H9 (cell line): ENCODE measurements at regions not wholly inside any gene's neighbourhood (a gene's known extent, or its start where the extent isn't known, plus 50 kb on each side); places are given as distances from the start of the nearest gene placed in this dataset.

Experiments used
- DNase-seq: peaks from one replicate; pipeline ENCODE4 v3.0.0-alpha.2; 2017
- H2AFZ ChIP-seq: one replicate; pipeline ENCODE4 v1.6.1; 2013; ENCODE audit warnings: mild to moderate bottlenecking, low read length, control low read depth, moderate library complexity
- H2AK5ac ChIP-seq: 2 replicates; pipeline ENCODE4 v1.6.1; 2013; ENCODE audit warnings: low read length, control low read depth, mixed read lengths; ENCODE audit not compliant: insufficient read length
- H2BK120ac ChIP-seq: one replicate; pipeline ENCODE4 v1.6.1; 2013; ENCODE audit warnings: low read depth, mild to moderate bottlenecking, low read length, control low read depth, inconsistent platforms; ENCODE audit not compliant: poor library complexity, severe bottlenecking
- H2BK12ac ChIP-seq: 2 replicates; pipeline ENCODE4 v1.6.1; 2013; ENCODE audit warnings: low read length, control low read depth, mixed read lengths, low read depth; ENCODE audit not compliant: insufficient read length
- H2BK15ac ChIP-seq: 2 replicates; pipeline ENCODE4 v1.6.1; 2013; ENCODE audit warnings: low read depth, low read length, control low read depth
- H2BK20ac ChIP-seq: one replicate; pipeline ENCODE4 v1.6.1; 2013; ENCODE audit warnings: low read depth, mild to moderate bottlenecking, low read length, control low read depth, inconsistent platforms; ENCODE audit not compliant: poor library complexity, severe bottlenecking
- H2BK5ac ChIP-seq: 2 replicates; pipeline ENCODE4 v1.6.1; 2013; ENCODE audit warnings: low read length, control low read depth, mixed read lengths; ENCODE audit not compliant: insufficient read length
- H3K14ac ChIP-seq: 2 replicates; pipeline ENCODE4 v1.6.1; 2013; ENCODE audit warnings: low read length, control low read depth; ENCODE audit not compliant: insufficient read depth
- H3K18ac ChIP-seq: 2 replicates; pipeline ENCODE4 v1.6.1; 2013; ENCODE audit warnings: low read depth, mild to moderate bottlenecking, mixed read lengths, low read length, control low read depth; ENCODE audit not compliant: insufficient read length
- H3K23ac ChIP-seq: 2 replicates; pipeline ENCODE4 v1.6.1; 2013; ENCODE audit warnings: low read length, control low read depth, mixed read lengths, low read depth; ENCODE audit not compliant: insufficient read length
- H3K23me2 ChIP-seq: 2 replicates; pipeline ENCODE4 v1.6.1; 2013; ENCODE audit warnings: low read depth, mild to moderate bottlenecking, mixed read lengths, low read length, control low read depth; ENCODE audit not compliant: insufficient read length, poor library complexity, severe bottlenecking
- H3K27ac ChIP-seq: 2 replicates; pipeline ENCODE4 v1.5.1; 2013; ENCODE audit warnings: low read length, control low read depth, mixed read lengths, low read depth; ENCODE audit not compliant: insufficient read length
- H3K27me3 ChIP-seq: 2 replicates; pipeline ENCODE4 v1.6.1; 2013; ENCODE audit warnings: low read length, control low read depth, inconsistent platforms; ENCODE audit not compliant: insufficient read depth
- H3K4ac ChIP-seq: 2 replicates; pipeline ENCODE4 v1.6.1; 2013; ENCODE audit warnings: low read depth, mild to moderate bottlenecking, control low read depth, inconsistent platforms, low read length, moderate library complexity
- H3K4me1 ChIP-seq: 2 replicates; pipeline ENCODE4 v1.6.1; 2013; ENCODE audit warnings: low read length, control low read depth, inconsistent platforms; ENCODE audit not compliant: insufficient read depth
- H3K4me2 ChIP-seq: 2 replicates; pipeline ENCODE4 v1.6.1; 2013; ENCODE audit warnings: low read length, control low read depth, mixed read lengths; ENCODE audit not compliant: insufficient read length, insufficient read depth
- H3K56ac ChIP-seq: 2 replicates; pipeline ENCODE4 v1.6.1; 2013; ENCODE audit warnings: low read depth, mild to moderate bottlenecking, mixed read lengths, low read length, control low read depth; ENCODE audit not compliant: insufficient read length
- H3K79me1 ChIP-seq: 2 replicates; pipeline ENCODE4 v1.6.1; 2013; ENCODE audit warnings: low read depth, mild to moderate bottlenecking, moderate library complexity, low read length, control low read depth, inconsistent platforms; ENCODE audit not compliant: insufficient read depth, poor library complexity, severe bottlenecking
- H3K79me2 ChIP-seq: 2 replicates; pipeline ENCODE4 v1.6.1; 2013; ENCODE audit warnings: low read length, control low read depth, inconsistent platforms; ENCODE audit not compliant: insufficient read depth
- H3K9ac ChIP-seq: 2 replicates; pipeline ENCODE4 v1.6.1; 2013; ENCODE audit warnings: low read length, control low read depth, mixed read lengths; ENCODE audit not compliant: insufficient read length; ENCODE audit errors: extremely low read depth
- H3K9me3 ChIP-seq: one replicate; pipeline ENCODE4 v1.6.1; 2013; ENCODE audit warnings: low read depth, low read length, inconsistent platforms; ENCODE audit not compliant: control insufficient read depth
- H3T11ph ChIP-seq: one replicate; pipeline ENCODE4 v1.6.1; 2013; ENCODE audit warnings: mild to moderate bottlenecking, low read length, control low read depth, inconsistent platforms
- H4K20me1 ChIP-seq: one replicate; pipeline ENCODE4 v1.6.1; 2013; ENCODE audit not compliant: control insufficient read depth, insufficient read length, insufficient read depth
- H4K5ac ChIP-seq: 2 replicates; pipeline ENCODE4 v1.6.1; 2013; ENCODE audit warnings: low read depth, mild to moderate bottlenecking, mixed read lengths, low read length, control low read depth; ENCODE audit not compliant: insufficient read length
- H4K8ac ChIP-seq: replicated peaks from 2 replicates; pipeline ENCODE4 v1.6.1; 2013; ENCODE audit warnings: low read length, control low read depth, mixed read lengths, low read depth; ENCODE audit not compliant: insufficient read length
- H4K91ac ChIP-seq: 2 replicates; pipeline ENCODE4 v1.6.1; 2013; ENCODE audit warnings: low read depth, mild to moderate bottlenecking, moderate library complexity, mixed read lengths, low read length, control low read depth; ENCODE audit not compliant: insufficient read length
- H3K27ac Mint-ChIP-seq, 3 experiments: 2 replicates in 2 of 3; 3 replicates in 1 of 3; pipeline ENCODE4 v1.8.0; 2020 to 2021; ENCODE audit warnings: mixed read lengths in 3 of 3, mild to moderate bottlenecking in 1 of 3, moderate library complexity in 1 of 3
- H3K27me3 Mint-ChIP-seq: 2 replicates; pipeline ENCODE4 v1.8.0; 2021; ENCODE audit warnings: low read depth, mild to moderate bottlenecking, moderate library complexity, mixed read lengths
- H3K36me3 Mint-ChIP-seq, 3 experiments: 2 replicates in 2 of 3; 3 replicates in 1 of 3; pipeline ENCODE4 v1.8.0; 2020 to 2021; ENCODE audit warnings: low read depth in 3 of 3, mixed read lengths in 3 of 3; ENCODE audit not compliant: insufficient read depth in 1 of 3
- H3K4me1 Mint-ChIP-seq, 2 experiments: 2 replicates each; pipeline ENCODE4 v1.8.0; 2020; ENCODE audit warnings: mixed read lengths in 2 of 2
- H3K4me3 Mint-ChIP-seq, 2 experiments: 2 replicates in 1 of 2; 3 replicates in 1 of 2; pipeline ENCODE4 v1.8.0; 2020 to 2021; ENCODE audit warnings: mild to moderate bottlenecking in 2 of 2, mixed read lengths in 2 of 2, moderate library complexity in 1 of 2
- H3K9me3 Mint-ChIP-seq, 2 experiments: 2 replicates in 1 of 2; 3 replicates in 1 of 2; pipeline ENCODE4 v1.8.0; 2020; ENCODE audit warnings: mild to moderate bottlenecking in 2 of 2, mixed read lengths in 2 of 2, moderate library complexity in 1 of 2
- WGBS: extraction: QIAGEN DNeasy Blood & Tissue Kit; methylation state at CpG from one replicate; pipeline ENCODE4 v1.1.7; 2013; ENCODE audit warnings: missing lambda C conversion rate, low lambda C conversion rate, mixed read lengths; ENCODE audit not compliant: insufficient read length; ENCODE audit errors: extremely low coverage; 5-methylcytosine and 5-hydroxymethylcytosine counted together
- TF ChIP-seq, protein P1 (sequence below): fragments of 200-600 bp; sonication (generic); conservative IDR thresholded peaks from 3 replicates; pipeline ENCODE4 v1.8.0; 2021; ENCODE audit warnings: antibody characterized with exemption, mild to moderate bottlenecking

DNA sequence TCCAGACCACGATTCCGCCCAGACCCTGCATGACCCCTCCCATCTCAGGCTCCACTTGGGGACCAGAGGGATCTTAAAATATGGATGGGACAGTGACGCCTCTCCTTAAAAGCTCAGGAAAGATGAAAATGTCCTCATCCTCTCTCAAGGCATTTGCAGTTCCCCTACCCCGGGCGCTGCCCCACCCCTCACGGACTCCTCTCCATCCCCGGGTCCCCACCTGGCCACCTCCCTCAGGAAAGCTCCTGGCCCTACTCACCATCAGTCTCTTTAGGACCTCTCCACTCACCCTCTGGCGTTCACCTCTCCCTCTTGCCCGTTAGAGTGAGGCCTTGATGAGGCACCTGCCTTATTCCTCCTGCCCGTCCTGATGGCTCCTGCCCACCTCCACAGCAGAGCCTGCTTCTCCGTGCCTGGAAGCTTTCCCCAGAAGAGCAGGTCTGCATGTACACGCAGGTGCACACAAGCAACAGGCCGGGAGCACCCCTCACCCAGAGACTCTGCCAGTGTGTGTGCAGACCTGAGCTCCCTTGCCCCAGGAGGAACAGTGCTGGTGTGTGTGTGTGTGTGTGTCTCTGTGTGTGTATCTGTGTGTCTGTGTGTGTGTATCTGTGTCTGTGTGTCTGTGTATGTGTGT, 105.6 kb upstream of the NXT1 start:
- WGBS = no CpG with 5 or more reads among the region's 13 CpGs
- no peak overlapping the region for H2AFZ ChIP-seq
- H3K27me3 Mint-ChIP-seq = peaks cover 6% of the 10 kb centered on the region

More for the DNA sequence above, 105.6 kb upstream of the NXT1 start:
- Histone ChIP-seq H3T11ph (no peak overlapping the region), H3K4me2 (no peak overlapping the region), H3K27me3 (no peaks in the 10 kb centered on the region), H3K79me2 (no peaks in the 10 kb centered on the region), H3K23me2 (no peaks in the 10 kb centered on the region), H3K27ac (no peak overlapping the region), H4K8ac (no peak overlapping the region), H2BK15ac (no peak overlapping the region), H3K56ac (no peak overlapping the region), H2BK5ac (no peak overlapping the region), H3K23ac (no peak overlapping the region), H3K9ac (no peak overlapping the region), H3K14ac (no peak overlapping the region), H3K79me1 (no peaks in the 10 kb centered on the region), H4K5ac (no peak overlapping the region), H3K9me3 (no peaks in the 10 kb centered on the region), H4K91ac (no peak overlapping the region), H2BK120ac (no peak overlapping the region), H4K20me1 (no peaks in the 10 kb centered on the region), H3K4ac (no peak overlapping the region), H2AK5ac (no peak overlapping the region), H3K18ac (no peak overlapping the region), H3K4me1 (no peaks in the 10 kb centered on the region), H2BK20ac (no peak overlapping the region), H2BK12ac (no peak overlapping the region)
- Mint-ChIP-seq H3K9me3 (no peaks in the 10 kb centered on the region; a peak in 1 of 5 replicates), H3K27ac (no peak overlapping the region), H3K4me3 (no peak overlapping the region), H3K36me3 (no peaks in the 10 kb centered on the region), H3K4me1 (peaks cover 0 to 4% of the 10 kb centered on the region in 2 experiments; a peak in 1 of 4 replicates)
- TF ChIP-seq, protein P1, sequence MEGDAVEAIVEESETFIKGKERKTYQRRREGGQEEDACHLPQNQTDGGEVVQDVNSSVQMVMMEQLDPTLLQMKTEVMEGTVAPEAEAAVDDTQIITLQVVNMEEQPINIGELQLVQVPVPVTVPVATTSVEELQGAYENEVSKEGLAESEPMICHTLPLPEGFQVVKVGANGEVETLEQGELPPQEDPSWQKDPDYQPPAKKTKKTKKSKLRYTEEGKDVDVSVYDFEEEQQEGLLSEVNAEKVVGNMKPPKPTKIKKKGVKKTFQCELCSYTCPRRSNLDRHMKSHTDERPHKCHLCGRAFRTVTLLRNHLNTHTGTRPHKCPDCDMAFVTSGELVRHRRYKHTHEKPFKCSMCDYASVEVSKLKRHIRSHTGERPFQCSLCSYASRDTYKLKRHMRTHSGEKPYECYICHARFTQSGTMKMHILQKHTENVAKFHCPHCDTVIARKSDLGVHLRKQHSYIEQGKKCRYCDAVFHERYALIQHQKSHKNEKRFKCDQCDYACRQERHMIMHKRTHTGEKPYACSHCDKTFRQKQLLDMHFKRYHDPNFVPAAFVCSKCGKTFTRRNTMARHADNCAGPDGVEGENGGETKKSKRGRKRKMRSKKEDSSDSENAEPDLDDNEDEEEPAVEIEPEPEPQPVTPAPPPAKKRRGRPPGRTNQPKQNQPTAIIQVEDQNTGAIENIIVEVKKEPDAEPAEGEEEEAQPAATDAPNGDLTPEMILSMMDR = no peak
- no peak for DNase-seq
